Activated naive CD4-positive, alpha-beta T cell treated with anti-CD3 and anti-CD28 coated beads, Interleukin-2, amount 10 ng/mL, durations not matched to agents 7 days and 5 days (primary cell): ENCODE measurements at regions not wholly inside any gene's neighbourhood (a gene's known extent, or its start where the extent isn't known, plus 50 kb on each side); places are given as distances from the start of the nearest gene placed in this dataset.
"Not testable (repeated sequence)": the region's sequence is repeated elsewhere in the genome, so short reads cannot be mapped to it uniquely, and the experiment has no call there.

Source experiments
- CTCF ChIA-PET: fragments of 350-600 bp; sonication (Branson Sonifier 250); formaldehyde crosslinking; loops from one replicate; lab custom pipeline; 2021; ENCODE audit warnings: antibody characterized with exemption; lab: Charles Lee
- DNase-seq: peaks from one replicate; pipeline ENCODE4 v3.0.0-alpha.2; 2020
- H3K27ac Mint-ChIP-seq: one replicate; pipeline ENCODE4 v1.8.0; 2021; ENCODE audit warnings: mild to moderate bottlenecking, moderate library complexity, mixed read lengths
- H3K27me3 Mint-ChIP-seq: one replicate; pipeline ENCODE4 v1.8.0; 2021; ENCODE audit warnings: mild to moderate bottlenecking, mixed read lengths
- H3K36me3 Mint-ChIP-seq: one replicate; pipeline ENCODE4 v1.8.0; 2021; ENCODE audit warnings: mixed read lengths
- H3K4me1 Mint-ChIP-seq: one replicate; pipeline ENCODE4 v1.8.0; 2021; ENCODE audit warnings: mixed read lengths
- H3K4me3 Mint-ChIP-seq: one replicate; pipeline ENCODE4 v1.8.0; 2021; ENCODE audit warnings: mild to moderate bottlenecking, moderate library complexity, mixed read lengths
- H3K9me3 Mint-ChIP-seq: one replicate; pipeline ENCODE4 v1.8.0; 2021; ENCODE audit warnings: mixed read lengths

- CTCF ChIA-PET, H3K9me3 Mint-ChIP-seq, DNase-seq, H3K36me3 Mint-ChIP-seq, H3K4me3 Mint-ChIP-seq, H3K4me1 Mint-ChIP-seq, H3K27me3 Mint-ChIP-seq, H3K27ac Mint-ChIP-seq: not testable (repeated sequence)
Measured at GRCh38 chrY:17827155-17827554, 52.9 kb downstream of the CDY2B start.

GRCh38 chrY:17819700-17820099, 60.3 kb downstream of the CDY2B start:
- H3K27me3 Mint-ChIP-seq, H3K4me1 Mint-ChIP-seq, DNase-seq, H3K9me3 Mint-ChIP-seq, H3K27ac Mint-ChIP-seq, CTCF ChIA-PET, H3K36me3 Mint-ChIP-seq, H3K4me3 Mint-ChIP-seq: not testable (repeated sequence)

GRCh38 chrY:17819025-17819646, 60.9 kb downstream of the CDY2B start:
- CTCF ChIA-PET, H3K9me3 Mint-ChIP-seq, H3K27me3 Mint-ChIP-seq, H3K4me3 Mint-ChIP-seq, H3K4me1 Mint-ChIP-seq, H3K27ac Mint-ChIP-seq, H3K36me3 Mint-ChIP-seq, DNase-seq: not testable (repeated sequence)

- DNase-seq, H3K4me3 Mint-ChIP-seq, H3K27ac Mint-ChIP-seq, H3K36me3 Mint-ChIP-seq, CTCF ChIA-PET, H3K4me1 Mint-ChIP-seq, H3K27me3 Mint-ChIP-seq, H3K9me3 Mint-ChIP-seq: not testable (repeated sequence)
Measured at GRCh38 chrY:17817076-17818068, 62.6 kb downstream of the CDY2B start.

GRCh38 chrY:17812664-17813063, 67.4 kb downstream of the CDY2B start:
- H3K9me3 Mint-ChIP-seq, H3K4me3 Mint-ChIP-seq, DNase-seq, H3K27ac Mint-ChIP-seq, H3K4me1 Mint-ChIP-seq, H3K36me3 Mint-ChIP-seq, CTCF ChIA-PET, H3K27me3 Mint-ChIP-seq: not testable (repeated sequence)

GRCh38 chrY:17799915-17800314, 80.1 kb downstream of the CDY2B start:
- H3K27me3 Mint-ChIP-seq, H3K27ac Mint-ChIP-seq, CTCF ChIA-PET, DNase-seq, H3K36me3 Mint-ChIP-seq, H3K4me3 Mint-ChIP-seq, H3K9me3 Mint-ChIP-seq, H3K4me1 Mint-ChIP-seq: not testable (repeated sequence)

- H3K27ac Mint-ChIP-seq, H3K4me1 Mint-ChIP-seq, H3K9me3 Mint-ChIP-seq, H3K4me3 Mint-ChIP-seq, H3K27me3 Mint-ChIP-seq, DNase-seq, CTCF ChIA-PET, H3K36me3 Mint-ChIP-seq: not testable (repeated sequence)
Measured at GRCh38 chrY:17787214-17787613, 92.8 kb downstream of the CDY2B start.

- H3K4me1 Mint-ChIP-seq, H3K27me3 Mint-ChIP-seq, H3K9me3 Mint-ChIP-seq, H3K27ac Mint-ChIP-seq, H3K4me3 Mint-ChIP-seq, H3K36me3 Mint-ChIP-seq, DNase-seq, CTCF ChIA-PET: not testable (repeated sequence)
Measured at GRCh38 chrY:17766000-17766699, 113.9 kb downstream of the CDY2B start.

- not testable (repeated sequence) for H3K27ac Mint-ChIP-seq, H3K36me3 Mint-ChIP-seq, H3K4me1 Mint-ChIP-seq
Measured at GRCh38 chrY:17759213-17759612, 120.8 kb downstream of the CDY2B start.

GRCh38 chrY:17752887-17753497, 127.0 kb downstream of the CDY2B start:
- H3K4me3 Mint-ChIP-seq, H3K27me3 Mint-ChIP-seq, DNase-seq, H3K36me3 Mint-ChIP-seq, H3K9me3 Mint-ChIP-seq, H3K4me1 Mint-ChIP-seq, CTCF ChIA-PET, H3K27ac Mint-ChIP-seq: not testable (repeated sequence)

More at GRCh38 chrY:17759213-17759612, 120.8 kb downstream of the CDY2B start:
- H3K27me3 Mint-ChIP-seq, H3K4me3 Mint-ChIP-seq, DNase-seq, H3K9me3 Mint-ChIP-seq, CTCF ChIA-PET: not testable (repeated sequence)

GRCh38 chrY:17739852-17740251, 140.2 kb downstream of the CDY2B start:
- H3K4me1 Mint-ChIP-seq, H3K36me3 Mint-ChIP-seq, H3K27ac Mint-ChIP-seq, CTCF ChIA-PET, H3K4me3 Mint-ChIP-seq, DNase-seq, H3K9me3 Mint-ChIP-seq, H3K27me3 Mint-ChIP-seq: not testable (repeated sequence)

GRCh38 chrY:17729474-17729873, 150.5 kb downstream of the CDY2B start:
- DNase-seq, CTCF ChIA-PET: not testable (repeated sequence)

GRCh38 chrY:17716329-17717043, 163.5 kb downstream of the CDY2B start:
- H3K4me3 Mint-ChIP-seq, CTCF ChIA-PET, H3K27ac Mint-ChIP-seq, H3K36me3 Mint-ChIP-seq, H3K9me3 Mint-ChIP-seq, H3K4me1 Mint-ChIP-seq, DNase-seq, H3K27me3 Mint-ChIP-seq: not testable (repeated sequence)

More at GRCh38 chrY:17729474-17729873, 150.5 kb downstream of the CDY2B start:
- H3K9me3 Mint-ChIP-seq, H3K4me1 Mint-ChIP-seq, H3K27me3 Mint-ChIP-seq, H3K4me3 Mint-ChIP-seq, H3K36me3 Mint-ChIP-seq, H3K27ac Mint-ChIP-seq: not testable (repeated sequence)

- CTCF ChIA-PET, H3K4me3 Mint-ChIP-seq, H3K4me1 Mint-ChIP-seq, H3K27ac Mint-ChIP-seq, DNase-seq, H3K9me3 Mint-ChIP-seq, H3K36me3 Mint-ChIP-seq, H3K27me3 Mint-ChIP-seq: not testable (repeated sequence)
Measured at GRCh38 chrY:17668037-17668436, 212.0 kb downstream of the CDY2B start.
